ENCODE measurements at regions not wholly inside any gene's neighbourhood (a gene's known extent, or its start where the extent isn't known, plus 50 kb on each side); places are given as distances from the start of the nearest gene placed in this dataset.

GRCh38 chr10:8738987-8739386 lies 684.5 kb downstream of the GATA3 start (continued):
- TF ChIP-seq CSRNP3 (CRISPR knock-in tag; IDR thresholded peaks at IDR 0.05), result 0 out of 2 replicates have a peak, but pooled peaks have one; percentile 33
- no peak for TF ChIP-seq ESRRG (CRISPR knock-in tag; IDR thresholded peaks at IDR 0.05)
- no peak for TF ChIP-seq OSR1 (CRISPR knock-in tag; IDR thresholded peaks at IDR 0.05)
- TF ChIP-seq RARB (CRISPR knock-in tag; IDR thresholded peaks at IDR 0.05), result no peak
- TF ChIP-seq CSDC2 (CRISPR knock-in tag; IDR thresholded peaks at IDR 0.05), result no peak
- no peak for TF ChIP-seq ZFP3 (CRISPR knock-in tag; IDR thresholded peaks at IDR 0.05)
- TF ChIP-seq PPARA (CRISPR knock-in tag; IDR thresholded peaks at IDR 0.05; ENCODE audit: borderline replicate concordance), result no peak
- no peak for TF ChIP-seq ZNF8 (CRISPR knock-in tag; IDR thresholded peaks at IDR 0.05)
- no peak for TF ChIP-seq ZC3H10 (CRISPR knock-in tag; IDR thresholded peaks at IDR 0.05)
- no peak for TF ChIP-seq POU6F1 (CRISPR knock-in tag; IDR thresholded peaks at IDR 0.05; ENCODE audit: borderline replicate concordance, low read depth)

GRCh38 chr10:8752146-8752843 lies 697.8 kb downstream of the GATA3 start:
- ATAC-seq, result no peak
- TF ChIP-seq BACH2 (CRISPR knock-in tag; IDR thresholded peaks at IDR 0.05; ENCODE audit: borderline replicate concordance) (no peak), ZNF8 (CRISPR knock-in tag; IDR thresholded peaks at IDR 0.05) (no peak), TOX (CRISPR knock-in tag; IDR thresholded peaks at IDR 0.05; ENCODE audit: borderline replicate concordance) (no peak), GLIS3 (CRISPR knock-in tag; IDR thresholded peaks at IDR 0.05) (no peak), CREB5 (CRISPR knock-in tag; IDR thresholded peaks at IDR 0.05; ENCODE audit: low read depth) (no peak), RARB (CRISPR knock-in tag; IDR thresholded peaks at IDR 0.05) (no peak)

GRCh38 chr10:8758029-8758428 lies 703.5 kb downstream of the GATA3 start:
- ATAC-seq, result no peak
- no peak for TF ChIP-seq POU6F1 (CRISPR knock-in tag; IDR thresholded peaks at IDR 0.05; ENCODE audit: borderline replicate concordance, low read depth)
- TF ChIP-seq OSR1 (CRISPR knock-in tag; IDR thresholded peaks at IDR 0.05), result no peak
- TF ChIP-seq CSDC2 (CRISPR knock-in tag; IDR thresholded peaks at IDR 0.05), result no peak
- no peak for TF ChIP-seq TOX (CRISPR knock-in tag; IDR thresholded peaks at IDR 0.05; ENCODE audit: borderline replicate concordance)
- peak; percentile 68 for TF ChIP-seq ISL1 (CRISPR knock-in tag; IDR thresholded peaks at IDR 0.05)
- no peak for TF ChIP-seq CREB5 (CRISPR knock-in tag; IDR thresholded peaks at IDR 0.05; ENCODE audit: low read depth)
- no peak for TF ChIP-seq GLIS3 (CRISPR knock-in tag; IDR thresholded peaks at IDR 0.05)
- no peak for TF ChIP-seq TSHZ2 (CRISPR knock-in tag; IDR thresholded peaks at IDR 0.05)
- TF ChIP-seq ZFP3 (CRISPR knock-in tag; IDR thresholded peaks at IDR 0.05), result 0 out of 2 replicates have a peak, but pooled peaks have one; percentile 36
